ENCODE measurements at regions not wholly inside any gene's neighbourhood (a gene's known extent, or its start where the extent isn't known, plus 50 kb on each side); places are given as distances from the start of the nearest gene placed in this dataset.

DNA sequence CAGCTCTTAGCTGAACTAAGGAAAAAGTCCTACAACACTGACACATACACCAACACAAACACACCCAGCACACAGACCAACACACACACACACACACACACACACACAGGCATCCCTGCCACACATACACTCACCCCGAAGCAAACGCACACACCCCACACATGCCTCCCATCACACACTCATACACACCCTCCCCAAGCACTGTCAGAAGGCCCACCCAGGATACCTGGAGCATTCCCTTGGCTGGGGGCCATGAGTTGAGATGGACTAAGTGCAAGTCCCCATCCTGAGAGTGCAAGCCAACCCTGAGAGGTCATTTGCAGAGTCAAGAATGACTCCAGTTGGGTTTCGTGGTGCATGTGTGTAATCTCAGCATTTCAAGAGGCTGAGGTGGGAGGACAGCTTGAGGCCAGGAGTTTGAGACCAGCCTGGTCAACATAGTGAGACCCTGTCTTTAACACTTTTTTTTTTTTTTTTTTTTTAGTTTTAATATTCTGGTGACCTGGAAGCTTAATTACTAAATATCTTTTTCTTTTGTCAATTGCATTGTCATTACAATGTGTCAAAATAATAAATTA is 117.3 kb downstream of the RHOU start:
- WGBS, 3 donors, result 92 to 98% (median 97%) methylated on average over 3 of the region's 3 CpGs
- intact Hi-C loops (cut with DNase I), result no loop called here
- no peaks in the 10 kb centered on the region for H3K4me1 ChIP-seq (ENCODE audit: insufficient read depth)
- DNase-seq, result peak in 1 of 5 donors; percentile 6
- no peaks in the 10 kb centered on the region for H3K9me3 ChIP-seq
- no peaks in the 10 kb centered on the region for H3K27me3 ChIP-seq
- no peaks in the 10 kb centered on the region for H3K36me3 ChIP-seq
- no peak overlapping the region for H3K27ac ChIP-seq
- TF ChIP-seq EP300 (IDR thresholded peaks at IDR 0.05), result no peak
- no peak for TF ChIP-seq POLR2A (IDR thresholded peaks at IDR 0.05)
- TF ChIP-seq, protein P1, sequence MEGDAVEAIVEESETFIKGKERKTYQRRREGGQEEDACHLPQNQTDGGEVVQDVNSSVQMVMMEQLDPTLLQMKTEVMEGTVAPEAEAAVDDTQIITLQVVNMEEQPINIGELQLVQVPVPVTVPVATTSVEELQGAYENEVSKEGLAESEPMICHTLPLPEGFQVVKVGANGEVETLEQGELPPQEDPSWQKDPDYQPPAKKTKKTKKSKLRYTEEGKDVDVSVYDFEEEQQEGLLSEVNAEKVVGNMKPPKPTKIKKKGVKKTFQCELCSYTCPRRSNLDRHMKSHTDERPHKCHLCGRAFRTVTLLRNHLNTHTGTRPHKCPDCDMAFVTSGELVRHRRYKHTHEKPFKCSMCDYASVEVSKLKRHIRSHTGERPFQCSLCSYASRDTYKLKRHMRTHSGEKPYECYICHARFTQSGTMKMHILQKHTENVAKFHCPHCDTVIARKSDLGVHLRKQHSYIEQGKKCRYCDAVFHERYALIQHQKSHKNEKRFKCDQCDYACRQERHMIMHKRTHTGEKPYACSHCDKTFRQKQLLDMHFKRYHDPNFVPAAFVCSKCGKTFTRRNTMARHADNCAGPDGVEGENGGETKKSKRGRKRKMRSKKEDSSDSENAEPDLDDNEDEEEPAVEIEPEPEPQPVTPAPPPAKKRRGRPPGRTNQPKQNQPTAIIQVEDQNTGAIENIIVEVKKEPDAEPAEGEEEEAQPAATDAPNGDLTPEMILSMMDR (IDR thresholded peaks at IDR 0.05), result no peak
- no peak overlapping the region for H3K4me3 ChIP-seq

DNA sequence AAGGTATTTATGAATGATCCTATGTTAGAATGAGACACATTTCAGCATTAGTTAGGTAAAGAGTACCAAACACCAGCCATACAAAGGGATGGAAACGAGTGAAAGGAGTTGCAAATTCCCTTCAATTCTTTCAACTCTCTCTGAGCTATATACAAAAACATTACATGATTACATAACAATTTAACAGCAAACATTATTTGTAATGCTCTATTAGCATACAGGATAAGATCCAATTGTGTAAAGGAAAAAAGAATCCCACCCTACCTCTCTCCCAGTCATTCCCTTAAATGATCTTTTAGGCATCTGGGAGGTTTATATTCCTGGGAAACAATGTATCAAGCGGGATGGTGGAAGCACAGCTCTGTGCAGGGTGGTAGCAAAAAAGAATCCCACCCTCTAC is 117.9 kb downstream of the RHOU start:
- intact Hi-C loops (cut with DNase I), result no loop called here
- DNase-seq, result no peak

DNA sequence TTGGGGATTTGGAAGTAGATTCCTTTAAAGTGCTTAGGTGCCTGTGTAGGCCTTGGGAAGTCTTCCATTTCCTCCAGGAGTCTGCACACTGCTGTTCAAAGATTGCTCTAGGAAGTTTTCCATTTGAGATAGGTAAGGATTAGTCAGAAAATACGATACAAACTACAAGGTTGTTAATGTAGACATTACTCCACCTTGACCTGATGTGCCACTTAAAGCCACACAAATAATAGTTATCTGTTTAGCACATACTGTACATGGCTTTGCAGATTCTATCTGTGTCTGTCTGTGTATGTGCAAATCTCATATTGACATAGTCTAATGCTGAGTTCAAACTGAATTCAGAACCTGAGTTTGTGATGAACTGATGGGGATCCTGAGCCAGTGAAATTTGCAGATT is 118.4 kb downstream of the RHOU start:
- Histone ChIP-seq H3K4me3 (no peak overlapping the region), H3K4me1 (ENCODE audit: insufficient read depth) (no peaks in the 10 kb centered on the region), H3K27me3 (no peaks in the 10 kb centered on the region), H3K36me3 (no peaks in the 10 kb centered on the region), H3K9me3 (no peaks in the 10 kb centered on the region), H3K27ac (no peak overlapping the region)
- intact Hi-C loops (cut with DNase I), result no loop called here
- TF ChIP-seq EP300 (IDR thresholded peaks at IDR 0.05), result no peak
- TF ChIP-seq, protein P1 (IDR thresholded peaks at IDR 0.05), result no peak
- no peak for TF ChIP-seq POLR2A (IDR thresholded peaks at IDR 0.05)
- no peak for DNase-seq
- WGBS, 3 donors, result 74 to 88% (median 86%) methylated on average over 1 of the region's 1 CpG

More for the DNA sequence above, 117.9 kb downstream of the RHOU start:
- Histone ChIP-seq H3K27ac (no peak overlapping the region), H3K9me3 (no peaks in the 10 kb centered on the region), H3K36me3 (no peaks in the 10 kb centered on the region), H3K4me3 (no peak overlapping the region), H3K27me3 (no peaks in the 10 kb centered on the region), H3K4me1 (ENCODE audit: insufficient read depth) (no peaks in the 10 kb centered on the region)
- TF ChIP-seq, protein P1 (IDR thresholded peaks at IDR 0.05), result no peak
- TF ChIP-seq POLR2A (IDR thresholded peaks at IDR 0.05), result no peak
- TF ChIP-seq EP300 (IDR thresholded peaks at IDR 0.05), result no peak
- 89 to 94% (median 93%) methylated on average over 2 of the region's 2 CpGs for WGBS, 3 donors

DNA sequence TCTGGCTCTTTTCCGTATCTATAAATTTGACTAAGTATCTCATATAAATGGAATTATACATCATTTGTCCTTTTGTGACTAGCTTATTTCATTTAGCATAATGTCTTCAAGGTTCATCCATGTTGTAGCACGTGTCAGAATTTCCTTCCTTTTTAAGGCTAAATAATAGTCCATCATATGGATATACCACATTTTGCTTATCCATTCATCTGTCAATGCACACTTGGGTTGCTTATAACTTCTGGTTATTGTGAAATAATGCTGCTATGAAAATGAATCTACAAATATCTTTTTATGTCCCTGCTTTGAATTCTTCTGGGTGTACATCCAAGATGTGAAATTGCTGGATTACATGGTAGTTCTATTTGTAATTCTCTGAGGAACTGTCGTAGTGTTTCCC is 119.6 kb downstream of the RHOU start:
- DNase-seq, result no peak
- 90 to 95% (median 95%) methylated on average over 3 of the region's 3 CpGs for WGBS, 3 donors
- H3K9me3 ChIP-seq, result no peaks in the 10 kb centered on the region
- H3K4me1 ChIP-seq (ENCODE audit: insufficient read depth), result no peaks in the 10 kb centered on the region
- H3K27me3 ChIP-seq, result no peaks in the 10 kb centered on the region
- intact Hi-C loops (cut with DNase I), result no loop called here
- TF ChIP-seq POLR2A (IDR thresholded peaks at IDR 0.05), result no peak
- no peak for TF ChIP-seq EP300 (IDR thresholded peaks at IDR 0.05)
- TF ChIP-seq, protein P1 (IDR thresholded peaks at IDR 0.05), result no peak
- no peak overlapping the region for H3K27ac ChIP-seq
- H3K36me3 ChIP-seq, result no peaks in the 10 kb centered on the region
- H3K4me3 ChIP-seq, result no peak overlapping the region

Measured in ovary (tissue), 7 donors.